Naive thymus-derived CD4-positive, alpha-beta T cell (primary cell): ENCODE measurements at regions not wholly inside any gene's neighbourhood (a gene's known extent, or its start where the extent isn't known, plus 50 kb on each side); places are given as distances from the start of the nearest gene placed in this dataset.
"Not testable (repeated sequence)": the region's sequence is repeated elsewhere in the genome, so short reads cannot be mapped to it uniquely, and the experiment has no call there.

Source experiments
- ATAC-seq: fragments of 150-1000 bp; cut with Tn5 transposase; 2 replicates; pipeline ENCODE4 v1.10.0; 2021; ENCODE audit warnings: mild to moderate bottlenecking, moderate library complexity
- CTCF ChIA-PET: fragments of 350-600 bp; sonication (Branson Sonifier 250); formaldehyde crosslinking; loops from one replicate; lab custom pipeline; 2021; ENCODE audit warnings: antibody characterized with exemption; lab: Charles Lee
- POLR2A ChIA-PET: fragments of 350-600 bp; sonication (Branson Sonifier 250); formaldehyde crosslinking; loops from one replicate; lab custom pipeline; 2021; ENCODE audit warnings: antibody characterized with exemption, inconsistent platforms; lab: Charles Lee
- DNase-seq, 9 donors: peaks; one replicate each; pipeline versions ENCODE4 v3.0.0 to v3.0.0-alpha.2; 2020 to 2022; ENCODE audit warnings: mixed read lengths in 1 of 9
- H3K27ac ChIP-seq: one replicate; pipeline ENCODE4 v1.7.0; 2013; ENCODE audit warnings: mild to moderate bottlenecking, low read depth, low read length, moderate library complexity
- H3K27me3 ChIP-seq, 2 donors: one replicate each; pipeline ENCODE4 v1.7.0; 2013; ENCODE audit warnings: low read length in 2 of 2, mild to moderate bottlenecking in 2 of 2, moderate library complexity in 2 of 2; ENCODE audit not compliant: control insufficient read depth in 2 of 2, insufficient read depth in 2 of 2
- H3K36me3 ChIP-seq, 3 experiments: 1 replicate in 2 of 3; 2 replicates in 1 of 3; pipeline ENCODE4 v1.7.0; 2013; ENCODE audit warnings: low read length in 3 of 3, mild to moderate bottlenecking in 3 of 3, moderate library complexity in 1 of 3; ENCODE audit not compliant: insufficient read depth in 3 of 3, control insufficient read depth in 2 of 3
- H3K4me1 ChIP-seq, 2 donors: one replicate each; pipeline ENCODE4 v1.7.0; 2013; ENCODE audit warnings: low read length in 2 of 2, mild to moderate bottlenecking in 2 of 2, moderate library complexity in 1 of 2; ENCODE audit not compliant: control insufficient read depth in 2 of 2, insufficient read depth in 2 of 2
- H3K4me3 ChIP-seq: 2 replicates; pipeline ENCODE4 v1.7.0; 2013; ENCODE audit warnings: mild to moderate bottlenecking, low read length
- H3K9me3 ChIP-seq, 3 experiments: 1 replicate in 2 of 3; 2 replicates in 1 of 3; pipeline ENCODE4 v1.7.0; 2013; ENCODE audit warnings: low read length in 3 of 3; ENCODE audit not compliant: control insufficient read depth in 2 of 3
- H3K27ac Mint-ChIP-seq, 9 donors: one replicate each; pipeline ENCODE4 v1.8.0; 2020 to 2022; ENCODE audit warnings: mixed read lengths in 9 of 9, mild to moderate bottlenecking in 8 of 9, moderate library complexity in 5 of 9, inconsistent platforms in 2 of 9
- H3K27me3 Mint-ChIP-seq, 5 donors: one replicate each; pipeline ENCODE4 v1.8.0; 2021 to 2022; ENCODE audit warnings: mixed read lengths in 5 of 5, mild to moderate bottlenecking in 1 of 5
- H3K36me3 Mint-ChIP-seq, 5 donors: one replicate each; pipeline ENCODE4 v1.8.0; 2020 to 2022; ENCODE audit warnings: mixed read lengths in 5 of 5, mild to moderate bottlenecking in 3 of 5, inconsistent platforms in 1 of 5
- H3K4me1 Mint-ChIP-seq, 7 donors: one replicate each; pipeline ENCODE4 v1.8.0; 2020 to 2022; ENCODE audit warnings: mixed read lengths in 7 of 7, mild to moderate bottlenecking in 3 of 7, inconsistent platforms in 1 of 7
- H3K4me3 Mint-ChIP-seq, 10 donors: one replicate each; pipeline ENCODE4 v1.8.0; 2020 to 2022; ENCODE audit warnings: mild to moderate bottlenecking in 10 of 10, mixed read lengths in 10 of 10, moderate library complexity in 6 of 10, inconsistent platforms in 2 of 10
- H3K9me3 Mint-ChIP-seq, 11 donors: one replicate each; pipeline ENCODE4 v1.8.0; 2020 to 2022; ENCODE audit warnings: mixed read lengths in 11 of 11, mild to moderate bottlenecking in 4 of 11, inconsistent platforms in 1 of 11, moderate library complexity in 1 of 11
- intact Hi-C, 2 donors: fragments of 100-400 bp; cut with micrococcal nuclease; formaldehyde crosslinking; loops; one replicate each; pipeline ENCODE4 v1.15.1; 2023

DNA sequence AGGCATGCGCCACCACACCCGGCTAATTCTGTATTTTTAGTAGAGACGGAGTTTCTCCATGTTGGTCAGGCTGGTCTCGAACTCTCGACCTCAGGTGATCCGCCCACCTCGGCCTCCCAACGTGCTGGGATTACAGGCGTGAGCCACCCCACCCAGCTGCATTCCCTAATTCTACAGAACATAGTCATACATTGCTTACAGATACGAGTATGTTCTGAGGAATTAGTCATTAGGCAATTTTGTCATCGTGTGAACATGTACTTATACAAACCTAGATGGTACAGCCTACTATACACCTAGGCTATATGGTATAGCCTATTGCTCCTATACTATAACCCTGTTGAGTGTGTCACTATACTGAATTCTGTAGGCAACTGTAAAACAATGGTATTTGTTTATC lies 353.4 kb upstream of the PSMD7 start:
- H3K4me1 Mint-ChIP-seq, CTCF ChIA-PET, H3K9me3 ChIP-seq: not testable (repeated sequence)

DNA sequence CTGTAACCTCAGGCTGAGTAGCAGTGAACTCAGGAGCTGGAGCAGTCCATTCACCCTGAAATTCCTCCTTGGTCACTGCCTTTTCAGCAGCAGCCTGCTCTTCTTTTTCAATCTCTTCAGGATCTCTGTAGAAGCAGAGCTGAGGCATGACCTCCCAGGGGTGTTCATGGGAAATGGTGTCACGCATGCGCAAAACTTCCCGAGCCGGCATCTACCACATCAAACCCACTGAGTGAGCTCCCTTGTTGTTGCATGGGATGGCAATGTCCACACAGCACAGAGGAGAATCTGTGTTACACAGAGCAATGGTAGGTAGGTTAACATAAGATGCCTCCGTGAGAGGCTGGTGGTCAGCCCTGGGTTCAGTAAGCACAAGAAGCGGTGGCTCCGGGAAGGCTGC lies 355.8 kb upstream of the PSMD7 start:
- H3K9me3 ChIP-seq, DNase-seq, ATAC-seq, H3K36me3 Mint-ChIP-seq, H3K27ac ChIP-seq, H3K4me1 ChIP-seq, H3K36me3 ChIP-seq, H3K4me3 ChIP-seq, H3K4me3 Mint-ChIP-seq, H3K27me3 Mint-ChIP-seq, H3K27me3 ChIP-seq, POLR2A ChIA-PET, H3K27ac Mint-ChIP-seq, H3K4me1 Mint-ChIP-seq, intact Hi-C loops, CTCF ChIA-PET: not testable (repeated sequence)
- H3K9me3 Mint-ChIP-seq: peaks cover 0 to 17% (median 4%) of the 10 kb centered on the region in 11 donors

More for the DNA sequence above, 353.4 kb upstream of the PSMD7 start:
- H3K9me3 Mint-ChIP-seq, POLR2A ChIA-PET, H3K27me3 Mint-ChIP-seq, H3K36me3 Mint-ChIP-seq, DNase-seq, H3K27ac ChIP-seq, H3K27ac Mint-ChIP-seq, intact Hi-C loops, H3K27me3 ChIP-seq, H3K36me3 ChIP-seq, H3K4me3 Mint-ChIP-seq, H3K4me3 ChIP-seq, H3K4me1 ChIP-seq, ATAC-seq: not testable (repeated sequence)

DNA sequence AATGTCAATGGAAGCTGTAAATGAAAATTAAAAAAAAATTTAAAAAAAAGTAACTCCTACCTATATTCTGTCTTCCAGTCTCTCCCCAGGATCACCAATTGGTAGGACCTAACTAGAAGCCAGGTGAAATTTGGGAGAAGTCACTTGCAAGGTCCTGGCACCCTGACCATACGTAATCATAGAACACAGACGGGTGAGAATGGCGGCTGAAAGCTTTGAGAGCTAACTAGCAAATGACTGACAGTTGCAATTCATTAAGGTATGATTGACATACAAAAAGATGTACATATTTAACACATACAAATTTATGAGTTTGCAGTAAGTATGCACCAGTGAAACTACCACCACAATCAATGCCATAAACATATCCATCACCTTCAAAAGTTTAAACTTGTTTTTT lies 372.7 kb upstream of the PSMD7 start:
- CTCF ChIA-PET: no interaction called here
- intact Hi-C loops: no loop called here
- Mint-ChIP-seq H3K4me1 (no peaks in the 10 kb centered on the region), H3K27me3 (peaks cover 0 to 6% (median 0%) of the 10 kb centered on the region in 5 donors), H3K4me3 (no peak overlapping the region), H3K27ac (no peak overlapping the region), H3K9me3 (peaks cover 3 to 22% (median 12%) of the 10 kb centered on the region in 11 donors), H3K36me3 (no peaks in the 10 kb centered on the region)
- no peaks in the 10 kb centered on the region for H3K27me3 ChIP-seq
- POLR2A ChIA-PET: no interaction called here
- no peak for DNase-seq
- ATAC-seq: no peak
- peaks cover 0 to 11% (median 0%) of the 10 kb centered on the region in 3 experiments for H3K9me3 ChIP-seq
- H3K4me3 ChIP-seq: no peak overlapping the region
- H3K4me1 ChIP-seq: no peaks in the 10 kb centered on the region
- no peaks in the 10 kb centered on the region for H3K36me3 ChIP-seq
- no peak overlapping the region for H3K27ac ChIP-seq

DNA sequence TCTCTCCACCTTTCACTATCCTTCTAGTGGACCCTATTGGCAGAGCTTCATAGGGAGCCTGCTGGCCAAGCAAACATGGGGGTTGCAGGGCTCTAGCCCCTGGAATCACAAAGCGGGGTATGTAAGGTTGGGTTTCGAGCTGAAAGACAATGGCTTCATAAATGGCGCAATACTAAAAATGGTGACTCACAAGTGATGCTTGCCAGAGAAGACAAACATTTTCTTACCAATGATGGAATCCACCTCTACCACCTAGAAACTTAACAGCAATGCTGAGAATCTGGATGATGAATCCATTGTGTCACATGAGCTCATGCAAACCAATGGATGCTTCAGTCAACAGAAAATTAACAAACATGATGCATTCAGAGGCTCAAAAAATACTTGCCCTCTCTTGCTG lies 375.3 kb upstream of the PSMD7 start:
- DNase-seq: no peak
- intact Hi-C loops: no loop called here
- no peaks in the 10 kb centered on the region for H3K27me3 ChIP-seq
- ATAC-seq: no peak
- CTCF ChIA-PET: no interaction called here
- no peaks in the 10 kb centered on the region for H3K4me1 ChIP-seq
- H3K4me3 ChIP-seq: no peak overlapping the region
- Mint-ChIP-seq H3K27ac (no peak overlapping the region), H3K4me1 (no peaks in the 10 kb centered on the region), H3K36me3 (no peaks in the 10 kb centered on the region), H3K27me3 (peaks cover 0 to 11% (median 0%) of the 10 kb centered on the region in 5 donors), H3K4me3 (no peak overlapping the region), H3K9me3 (peaks cover 0 to 8% (median 2%) of the 10 kb centered on the region in 11 donors)
- no peaks in the 10 kb centered on the region for H3K9me3 ChIP-seq
- H3K27ac ChIP-seq: no peak overlapping the region
- H3K36me3 ChIP-seq: no peaks in the 10 kb centered on the region
- POLR2A ChIA-PET: no interaction called here

DNA sequence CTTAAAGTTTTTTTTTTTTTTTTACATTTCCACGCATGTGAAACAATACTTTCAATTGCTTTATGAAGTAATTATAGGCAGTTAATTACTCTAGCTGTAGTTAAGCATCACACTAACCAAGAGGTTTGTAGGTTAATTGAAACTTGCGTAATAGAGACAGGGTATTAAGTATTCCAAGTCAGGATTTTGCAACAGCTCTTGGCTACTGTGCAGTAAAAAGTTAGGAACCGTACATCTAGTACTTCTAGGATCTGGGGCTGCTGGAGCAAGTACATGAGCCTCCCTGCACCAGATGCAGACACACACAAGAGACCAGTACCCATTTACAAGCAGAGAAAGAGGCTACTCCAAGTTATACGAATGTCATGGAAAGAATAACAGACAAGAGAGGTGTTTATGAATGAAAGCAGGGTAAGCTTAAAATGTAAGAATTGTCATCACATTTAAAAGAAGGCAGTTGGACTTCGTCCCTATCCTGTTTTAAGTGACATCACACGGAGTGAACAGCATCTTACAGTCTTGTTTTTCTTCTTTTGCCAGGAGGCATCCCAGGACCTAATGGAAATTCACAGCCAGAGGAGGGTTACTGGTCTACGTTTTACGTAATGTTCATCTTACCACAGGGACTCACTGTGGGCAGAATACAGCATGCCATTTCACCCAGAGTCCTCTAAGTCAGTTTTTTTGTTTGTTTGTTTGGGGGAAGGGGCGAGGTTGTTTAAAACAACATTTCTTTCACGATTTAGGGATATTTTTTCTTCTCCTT lies 379.6 kb upstream of the PSMD7 start:
- POLR2A ChIA-PET: no interaction called here
- no peaks in the 10 kb centered on the region for H3K4me1 Mint-ChIP-seq
- H3K4me3 Mint-ChIP-seq: no peak overlapping the region
- no peaks in the 10 kb centered on the region for H3K36me3 Mint-ChIP-seq
- H3K9me3 ChIP-seq: no peaks in the 10 kb centered on the region
- DNase-seq (no peak), ATAC-seq (no peak)
- peaks cover 0 to 18% (median 5%) of the 10 kb centered on the region in 5 donors for H3K27me3 Mint-ChIP-seq
- no peaks in the 10 kb centered on the region for H3K4me1 ChIP-seq
- H3K4me3 ChIP-seq: no peak overlapping the region
- peaks cover 0 to 4% (median 0%) of the 10 kb centered on the region in 11 donors for H3K9me3 Mint-ChIP-seq
- intact Hi-C loops: no loop called here
- no peaks in the 10 kb centered on the region for H3K27me3 ChIP-seq
- H3K27ac Mint-ChIP-seq: no peak overlapping the region
- H3K36me3 ChIP-seq: no peaks in the 10 kb centered on the region
- H3K27ac ChIP-seq: no peak overlapping the region
- CTCF ChIA-PET: no interaction called here

DNA sequence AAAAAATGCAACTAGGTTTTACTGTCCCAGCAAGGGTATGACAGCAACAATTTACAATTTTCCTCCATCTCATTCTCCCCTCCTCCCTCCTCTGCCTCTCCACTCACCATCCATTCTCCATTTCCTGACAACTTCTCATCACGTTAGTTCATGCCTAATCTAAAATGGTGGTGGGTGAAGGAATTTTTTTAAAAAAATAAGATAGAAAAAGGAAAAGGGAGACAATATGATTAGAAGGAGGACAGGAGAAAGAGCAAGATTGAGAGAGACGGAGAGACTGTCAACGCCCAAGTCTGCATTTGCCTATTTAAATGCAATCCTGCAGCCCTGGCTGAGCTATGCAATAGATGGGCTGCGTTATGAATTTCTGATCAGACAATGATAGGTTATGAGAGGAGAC lies 380.7 kb upstream of the PSMD7 start:
- Mint-ChIP-seq H3K36me3 (no peaks in the 10 kb centered on the region), H3K27ac (no peak overlapping the region), H3K9me3 (peaks cover 0 to 4% (median 0%) of the 10 kb centered on the region in 11 donors), H3K4me3 (no peak overlapping the region), H3K4me1 (no peaks in the 10 kb centered on the region), H3K27me3 (peaks cover 0 to 17% (median 5%) of the 10 kb centered on the region in 5 donors)
- ATAC-seq (no peak), DNase-seq (no peak)
- H3K36me3 ChIP-seq: no peaks in the 10 kb centered on the region
- H3K4me1 ChIP-seq: no peaks in the 10 kb centered on the region
- H3K4me3 ChIP-seq: no peak overlapping the region
- CTCF ChIA-PET: no interaction called here
- no peaks in the 10 kb centered on the region for H3K9me3 ChIP-seq
- H3K27ac ChIP-seq: no peak overlapping the region
- H3K27me3 ChIP-seq: no peaks in the 10 kb centered on the region
- intact Hi-C loops: no loop called here
- POLR2A ChIA-PET: no interaction called here

DNA sequence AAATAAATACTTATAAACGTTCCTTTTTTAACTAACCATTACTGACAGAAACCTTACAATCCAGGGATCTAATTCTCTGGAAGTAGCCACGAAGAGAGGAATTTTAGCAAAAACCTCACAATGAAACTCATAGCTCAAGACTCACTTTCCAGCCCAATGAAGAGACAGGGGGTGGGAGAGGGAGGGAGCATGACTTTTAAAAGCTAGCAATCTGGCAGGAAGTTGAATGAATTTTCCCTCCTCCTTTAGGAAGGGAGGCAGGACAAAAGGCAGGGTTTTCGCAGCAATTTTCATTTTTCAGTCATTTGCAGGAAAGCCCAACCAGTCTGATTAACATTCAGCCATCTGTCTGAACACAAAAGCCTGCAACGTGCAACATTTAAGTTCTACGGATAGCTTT lies 381.5 kb upstream of the PSMD7 start:
- ATAC-seq (no peak), DNase-seq (no peak)
- intact Hi-C loops: no loop called here
- ChIA-PET CTCF (no interaction called here), POLR2A (no interaction called here)
- H3K36me3 ChIP-seq: no peaks in the 10 kb centered on the region
- H3K27ac Mint-ChIP-seq: no peak overlapping the region
- H3K4me3 ChIP-seq: no peak overlapping the region
- H3K27ac ChIP-seq: no peak overlapping the region
- H3K9me3 Mint-ChIP-seq: peaks cover 0 to 4% (median 0%) of the 10 kb centered on the region in 11 donors
- H3K4me1 ChIP-seq: no peaks in the 10 kb centered on the region
- peaks cover 0 to 12% (median 5%) of the 10 kb centered on the region in 5 donors for H3K27me3 Mint-ChIP-seq
- H3K4me1 Mint-ChIP-seq: no peaks in the 10 kb centered on the region
- H3K4me3 Mint-ChIP-seq: no peak overlapping the region
- H3K9me3 ChIP-seq: no peaks in the 10 kb centered on the region
- no peaks in the 10 kb centered on the region for H3K36me3 Mint-ChIP-seq
- H3K27me3 ChIP-seq: no peaks in the 10 kb centered on the region
